Peyer's patch (tissue), 4 donors: ENCODE measurements at regions not wholly inside any gene's neighbourhood (a gene's known extent, or its start where the extent isn't known, plus 50 kb on each side); places are given as distances from the start of the nearest gene placed in this dataset.

Experiments
- POLR2A ChIP-seq, 2 donors: fragments of 450-650 bp; IDR thresholded peaks; one replicate each; pipeline ENCODE4 v1.5.1; 2017; ENCODE audit warnings: antibody characterized with exemption in 2 of 2, mild to moderate bottlenecking in 2 of 2, moderate library complexity in 2 of 2
- TF ChIP-seq, protein P1 (sequence below), 6 experiments: fragments of 450-650 bp in 4 of 6; fragments of 200-600 bp in 2 of 6; sonication (generic) in 1 of 6; IDR thresholded peaks; one replicate each; pipeline ENCODE4 v1.5.1; 2017 to 2019; ENCODE audit warnings: antibody characterized with exemption in 6 of 6, mild to moderate bottlenecking in 3 of 6, moderate library complexity in 1 of 6

DNA sequence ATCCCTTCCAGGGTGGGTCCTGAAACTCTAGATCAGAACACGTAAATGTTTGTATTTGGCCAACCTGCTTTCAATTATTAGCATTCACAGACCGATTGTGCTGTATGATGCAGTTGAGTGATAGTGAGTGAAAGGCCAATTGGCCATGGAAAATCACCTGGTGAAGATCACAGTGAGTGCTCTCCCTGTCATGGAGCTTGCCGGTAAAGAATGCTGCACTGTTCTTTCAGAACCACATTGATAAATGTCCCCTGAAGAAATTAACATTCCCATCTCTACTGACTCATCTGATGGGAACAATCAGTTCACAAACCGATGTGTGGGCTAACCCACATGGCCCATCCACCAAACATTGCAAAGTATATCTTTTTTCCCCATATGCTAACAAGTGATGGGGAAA is 324.8 kb upstream of the TBL1XR1 start:
- TF ChIP-seq POLR2A (IDR thresholded peaks at IDR 0.05) = no peak
- TF ChIP-seq, protein P1, sequence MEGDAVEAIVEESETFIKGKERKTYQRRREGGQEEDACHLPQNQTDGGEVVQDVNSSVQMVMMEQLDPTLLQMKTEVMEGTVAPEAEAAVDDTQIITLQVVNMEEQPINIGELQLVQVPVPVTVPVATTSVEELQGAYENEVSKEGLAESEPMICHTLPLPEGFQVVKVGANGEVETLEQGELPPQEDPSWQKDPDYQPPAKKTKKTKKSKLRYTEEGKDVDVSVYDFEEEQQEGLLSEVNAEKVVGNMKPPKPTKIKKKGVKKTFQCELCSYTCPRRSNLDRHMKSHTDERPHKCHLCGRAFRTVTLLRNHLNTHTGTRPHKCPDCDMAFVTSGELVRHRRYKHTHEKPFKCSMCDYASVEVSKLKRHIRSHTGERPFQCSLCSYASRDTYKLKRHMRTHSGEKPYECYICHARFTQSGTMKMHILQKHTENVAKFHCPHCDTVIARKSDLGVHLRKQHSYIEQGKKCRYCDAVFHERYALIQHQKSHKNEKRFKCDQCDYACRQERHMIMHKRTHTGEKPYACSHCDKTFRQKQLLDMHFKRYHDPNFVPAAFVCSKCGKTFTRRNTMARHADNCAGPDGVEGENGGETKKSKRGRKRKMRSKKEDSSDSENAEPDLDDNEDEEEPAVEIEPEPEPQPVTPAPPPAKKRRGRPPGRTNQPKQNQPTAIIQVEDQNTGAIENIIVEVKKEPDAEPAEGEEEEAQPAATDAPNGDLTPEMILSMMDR (IDR thresholded peaks at IDR 0.05) = no peak
